IMR-90 (cell line): ENCODE measurements at regions not wholly inside any gene's neighbourhood (a gene's known extent, or its start where the extent isn't known, plus 50 kb on each side); places are given as distances from the start of the nearest gene placed in this dataset.
"Not testable (repeated sequence)": the region's sequence is repeated elsewhere in the genome, so short reads cannot be mapped to it uniquely, and the experiment has no call there.

Source experiments
- ATAC-seq: fragments of 200-7000 bp; cut with Tn5 transposase; 2 replicates; pipeline ENCODE4 v1.9.1; 2020; ENCODE audit warnings: low read depth, mild to moderate bottlenecking, moderate library complexity
- BruUV-seq: library from RNA; stranded (reverse); fragments of 400-500 nt; replicated peaks from 2 replicates; lab custom pipeline; 2021; lab: Mats Ljungman, UMichigan
- CTCF ChIA-PET: fragments of 300-600 bp; formaldehyde crosslinking; extraction: SDS; loops from one replicate; lab custom pipeline; 2021; ENCODE audit warnings: antibody characterized with exemption; lab: Yijun Ruan, JAX
- POLR2A ChIA-PET: fragments of 300-600 bp; sonication (Branson Sonifier 250); formaldehyde crosslinking; loops from one replicate; lab custom pipeline; 2022; ENCODE audit warnings: antibody characterized with exemption; ENCODE audit not compliant: unreplicated experiment; lab: Charles Lee
- DNase-seq: peaks from one replicate; pipeline ENCODE4 v3.0.0; 2013
- H2AFZ ChIP-seq: replicated peaks from 2 replicates; pipeline ENCODE3; 2013; ENCODE audit warnings: low read length, mild to moderate bottlenecking; ENCODE audit not compliant: poor library complexity
- H2AK5ac ChIP-seq: 2 replicates; pipeline ENCODE4 v1.6.1; 2013; ENCODE audit warnings: low read depth, low read length, inconsistent platforms
- H2AK9ac ChIP-seq: replicated peaks from 2 replicates; pipeline ENCODE3; 2013; ENCODE audit warnings: mild to moderate bottlenecking, low read depth, low read length, moderate library complexity; ENCODE audit not compliant: poor library complexity
- H2BK120ac ChIP-seq: 2 replicates; pipeline ENCODE4 v1.6.1; 2013; ENCODE audit warnings: low read depth, low read length, inconsistent platforms
- H2BK15ac ChIP-seq: 3 replicates; pipeline ENCODE4 v1.6.1; 2013; ENCODE audit warnings: low read depth, low read length, inconsistent platforms
- H2BK20ac ChIP-seq: 2 replicates; pipeline ENCODE4 v1.6.1; 2013; ENCODE audit warnings: low read depth, mild to moderate bottlenecking, inconsistent platforms, low read length, moderate library complexity
- H2BK5ac ChIP-seq: 2 replicates; pipeline ENCODE4 v1.6.1; 2013; ENCODE audit warnings: mild to moderate bottlenecking, low read depth, low read length, inconsistent platforms; ENCODE audit not compliant: poor library complexity, severe bottlenecking
- H3K14ac ChIP-seq: replicated peaks from 2 replicates; pipeline ENCODE4 v1.6.1; 2013; ENCODE audit warnings: low read depth, low read length, inconsistent platforms
- H3K18ac ChIP-seq: 2 replicates; pipeline ENCODE4 v1.6.1; 2013; ENCODE audit warnings: low read depth, low read length, control low read depth
- H3K23ac ChIP-seq: 2 replicates; pipeline ENCODE4 v1.6.1; 2013; ENCODE audit warnings: low read depth, low read length, inconsistent platforms
- H3K27ac ChIP-seq: 2 replicates; pipeline ENCODE4 v1.5.1; 2013; ENCODE audit warnings: mild to moderate bottlenecking, control low read depth, low read length; ENCODE audit not compliant: insufficient read depth
- H3K27me3 ChIP-seq: 2 replicates; pipeline ENCODE4 v1.6.1; 2013; ENCODE audit warnings: low read length; ENCODE audit not compliant: control insufficient read depth, insufficient read depth
- H3K36me3 ChIP-seq: 2 replicates; pipeline ENCODE4 v1.6.1; 2013; ENCODE audit warnings: low read length, mixed read lengths; ENCODE audit not compliant: control insufficient read depth, insufficient read depth
- H3K4ac ChIP-seq: 2 replicates; pipeline ENCODE4 v1.6.1; 2013; ENCODE audit warnings: low read depth, low read length, inconsistent platforms
- H3K4me1 ChIP-seq: 2 replicates; pipeline ENCODE4 v1.6.1; 2013; ENCODE audit warnings: low read length, mixed read lengths; ENCODE audit not compliant: control insufficient read depth, insufficient read depth
- H3K4me2 ChIP-seq: 2 replicates; pipeline ENCODE4 v1.6.1; 2013; ENCODE audit warnings: low read depth, mild to moderate bottlenecking, control low read depth, low read length, moderate library complexity
- H3K4me3 ChIP-seq: 2 replicates; pipeline ENCODE4 v1.5.1; 2013; ENCODE audit warnings: low read depth, mild to moderate bottlenecking, control low read depth, low read length, moderate library complexity; ENCODE audit not compliant: insufficient read depth
- H3K56ac ChIP-seq: 2 replicates; pipeline ENCODE4 v1.6.1; 2013; ENCODE audit warnings: low read length, inconsistent platforms; ENCODE audit not compliant: insufficient read depth; ENCODE audit errors: extremely low read depth
- H3K79me1 ChIP-seq, 2 experiments: 2 replicates each; pipeline ENCODE4 v1.6.1; 2013; ENCODE audit warnings: low read length in 2 of 2, inconsistent platforms in 1 of 2, low read depth in 1 of 2
- H3K9ac ChIP-seq: 2 replicates; pipeline ENCODE4 v1.6.1; 2013; ENCODE audit warnings: low read depth, low read length, control low read depth
- H3K9me1 ChIP-seq: 2 replicates; pipeline ENCODE4 v1.6.1; 2013; ENCODE audit warnings: low read length, inconsistent platforms; ENCODE audit not compliant: insufficient read depth
- H3K9me3 ChIP-seq: 2 replicates; pipeline ENCODE4 v1.6.1; 2013; ENCODE audit warnings: low read length; ENCODE audit not compliant: control insufficient read depth, insufficient read depth
- H4K20me1 ChIP-seq: 2 replicates; pipeline ENCODE4 v1.6.1; 2013; ENCODE audit warnings: low read length, inconsistent platforms; ENCODE audit not compliant: insufficient read depth
- H4K5ac ChIP-seq: 2 replicates; pipeline ENCODE4 v1.6.1; 2013; ENCODE audit warnings: mild to moderate bottlenecking, low read depth, low read length, control low read depth
- H4K8ac ChIP-seq, 2 experiments: 2 replicates each; pipeline ENCODE4 v1.6.1; 2013; ENCODE audit warnings: low read depth in 2 of 2, low read length in 2 of 2, control low read depth in 1 of 2, inconsistent platforms in 1 of 2
- H4K91ac ChIP-seq: 2 replicates; pipeline ENCODE4 v1.6.1; 2013; ENCODE audit warnings: low read depth, low read length, inconsistent platforms; ENCODE audit not compliant: insufficient read depth
- WGBS, 2 experiments: methylation state at CpG; one replicate each; pipeline versions ENCODE4 v1.1.5 to v1.1.7; 2013; ENCODE audit warnings: missing lambda C conversion rate in 2 of 2; ENCODE audit not compliant: insufficient read length in 1 of 2; ENCODE audit errors: extremely low coverage in 2 of 2; 5-methylcytosine and 5-hydroxymethylcytosine counted together
- dilution Hi-C: fragments of 300-500 bp; cut with HindIII; formaldehyde crosslinking; loops from one replicate; pipeline ENCODE4 v1.14.3; 2018; ENCODE audit warnings: low sequenced_read_pairs; ENCODE audit not compliant: unreplicated experiment
- in situ Hi-C: fragments of 300-500 bp; cut with MboI; formaldehyde crosslinking; loops from 3 replicates; pipeline ENCODE4 v1.14.3; 2019; ENCODE audit warnings: low sequenced_read_pairs, inconsistent platforms, mixed read lengths
- intact Hi-C: fragments of 100-400 bp; cut with micrococcal nuclease; formaldehyde crosslinking; loops from 2 replicates; pipeline ENCODE4 v1.10.0; 2022

DNA sequence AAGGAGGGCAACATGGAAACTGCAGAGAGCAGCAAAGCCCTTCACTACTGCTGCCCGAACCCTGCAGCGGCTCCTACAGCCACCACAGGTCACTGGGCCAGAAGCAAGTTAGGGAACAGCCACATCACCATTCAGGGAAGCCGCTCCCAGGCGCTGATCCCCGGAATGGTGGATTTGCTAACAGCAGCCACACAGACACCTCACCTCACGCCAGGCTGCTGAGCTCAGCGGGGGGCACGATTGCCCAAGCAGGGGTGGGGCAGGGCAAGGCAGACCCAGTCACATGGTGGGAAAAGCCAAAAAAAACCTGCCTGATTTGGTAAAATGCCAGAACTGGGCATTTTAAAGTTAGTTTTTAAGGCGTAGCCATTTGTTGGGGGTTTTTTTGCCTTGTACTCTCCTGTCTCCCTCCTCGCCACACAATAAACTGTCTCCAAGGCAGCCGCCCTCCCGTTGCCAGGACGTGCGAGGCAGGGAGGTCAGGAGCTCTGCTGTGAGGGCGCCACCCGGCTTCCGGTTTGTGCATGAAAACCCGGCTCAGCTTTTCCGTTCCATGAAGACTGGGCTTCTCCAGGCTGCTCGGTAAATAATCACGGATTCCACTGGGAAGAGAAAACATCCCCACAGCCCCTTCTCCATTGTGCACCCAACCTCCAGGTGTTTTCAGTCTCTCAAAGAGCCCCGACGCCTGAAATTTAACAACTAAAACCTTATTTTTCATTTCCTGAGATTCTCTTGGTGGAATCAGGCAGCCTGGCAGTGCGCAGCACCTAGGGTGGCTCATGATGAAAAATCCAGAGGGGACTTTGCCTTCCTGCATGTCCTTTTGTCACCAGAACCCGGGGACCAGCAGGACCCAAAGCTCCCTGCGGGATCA is 453.5 kb downstream of the PREX1 start:
- H3K27ac ChIP-seq, in situ Hi-C loops, H2AK9ac ChIP-seq, H3K9me1 ChIP-seq, H3K27me3 ChIP-seq, DNase-seq, intact Hi-C loops, POLR2A ChIA-PET, H4K5ac ChIP-seq, H3K79me1 ChIP-seq, H3K4me1 ChIP-seq, H3K36me3 ChIP-seq, H2AFZ ChIP-seq, H2BK5ac ChIP-seq, H2AK5ac ChIP-seq, H2BK20ac ChIP-seq, ATAC-seq, dilution Hi-C loops, H3K23ac ChIP-seq, H3K9me3 ChIP-seq, H3K56ac ChIP-seq, H3K18ac ChIP-seq, BruUV-seq, H2BK120ac ChIP-seq, H4K91ac ChIP-seq, H4K8ac ChIP-seq, H3K4me2 ChIP-seq, H4K20me1 ChIP-seq, H2BK15ac ChIP-seq, H3K4me3 ChIP-seq, H3K9ac ChIP-seq, CTCF ChIA-PET, H3K14ac ChIP-seq, H3K4ac ChIP-seq: not testable (repeated sequence)
- WGBS, 2 experiments, result 65% methylated on average over 5 of the region's 26 CpGs; no CpG with 5 or more reads in 1 of the 2 experiments
